ENCODE measurements at regions not wholly inside any gene's neighbourhood (a gene's known extent, or its start where the extent isn't known, plus 50 kb on each side); places are given as distances from the start of the nearest gene placed in this dataset.

- no peak for TF ChIP-seq POLR2A (IDR thresholded peaks at IDR 0.05; ENCODE audit: low read depth, low read length)
- TF ChIP-seq POLR2AphosphoS5 (IDR thresholded peaks at IDR 0.05; ENCODE audit: low read depth, low read length): no peak
- no peak for TF ChIP-seq TAF1 (IDR thresholded peaks at IDR 0.05; ENCODE audit: low read depth, low read length)
Measured at GRCh38 chr13:43963726-43964125, 84.0 kb downstream of the LACC1 start.
